H54 (cell line): ENCODE measurements at regions not wholly inside any gene's neighbourhood (a gene's known extent, or its start where the extent isn't known, plus 50 kb on each side); places are given as distances from the start of the nearest gene placed in this dataset.
A peak's percentile ranks its signal among the peaks of the same experiment; 100 is the strongest.

Experiments used
- DNase-seq: peaks from one replicate; pipeline ENCODE4 v3.0.0; 2011; ENCODE audit warnings: low spot score, mixed read lengths; ENCODE audit not compliant: insufficient read length
- FAIRE-seq: peaks from 3 replicates; lab custom pipeline; 2011; peaks lifted over from hg19 to GRCh38; lab: Jason Lieb, UNC
- POLR2A ChIP-seq: IDR thresholded peaks from 2 replicates; pipeline ENCODE4 v1.6.1; 2011; ENCODE audit warnings: low read depth, mild to moderate bottlenecking, low read length

DNA sequence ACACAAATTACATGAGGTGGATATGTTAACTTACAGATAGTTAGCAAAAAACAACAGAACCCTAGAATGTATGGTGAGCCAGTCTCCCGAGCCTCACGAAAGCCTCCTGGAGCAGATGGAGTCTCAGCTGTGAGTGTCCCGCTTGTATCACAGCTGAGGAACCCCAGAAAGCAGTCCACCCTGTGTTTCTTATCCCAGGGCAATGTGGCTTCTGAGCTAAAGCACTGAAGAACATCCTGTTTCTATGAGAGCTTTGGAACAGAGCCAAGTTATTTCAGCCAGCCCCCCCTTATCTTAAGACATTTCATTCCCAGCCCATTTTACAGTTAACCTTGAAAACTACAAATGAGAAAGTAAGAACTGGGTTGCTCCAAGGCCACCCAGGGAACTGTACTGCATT, 1220.9 kb upstream of the CDH6 start:
- no peak for DNase-seq
- no peak for TF ChIP-seq POLR2A
- FAIRE-seq = no peak

GRCh38 chr5:29963956-29964355, 1229.5 kb upstream of the CDH6 start:
- FAIRE-seq (no peak), DNase-seq (no peak)
- no peak for TF ChIP-seq POLR2A

DNA sequence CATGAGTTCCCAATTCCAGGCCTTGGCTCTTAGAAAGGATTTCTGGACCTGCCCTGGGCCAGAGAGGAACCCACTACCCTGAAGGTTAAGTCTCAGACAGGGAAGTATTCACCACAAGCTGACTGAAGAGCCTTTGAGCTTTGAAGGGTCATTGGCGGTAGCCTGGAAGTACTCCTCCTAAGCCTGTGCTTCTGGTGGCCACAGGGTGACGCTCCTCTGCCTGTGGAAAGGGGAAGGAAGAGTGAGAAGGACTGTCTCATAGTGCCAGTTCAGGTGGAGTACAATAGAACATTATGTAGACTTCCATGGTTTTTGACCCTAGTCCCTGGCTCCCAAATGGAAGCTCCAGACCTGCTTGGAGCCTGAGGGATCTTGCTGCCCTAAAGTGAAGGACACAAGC, 1233.2 kb upstream of the CDH6 start:
- no peak for TF ChIP-seq POLR2A
- no peak for DNase-seq
- no peak for FAIRE-seq

DNA sequence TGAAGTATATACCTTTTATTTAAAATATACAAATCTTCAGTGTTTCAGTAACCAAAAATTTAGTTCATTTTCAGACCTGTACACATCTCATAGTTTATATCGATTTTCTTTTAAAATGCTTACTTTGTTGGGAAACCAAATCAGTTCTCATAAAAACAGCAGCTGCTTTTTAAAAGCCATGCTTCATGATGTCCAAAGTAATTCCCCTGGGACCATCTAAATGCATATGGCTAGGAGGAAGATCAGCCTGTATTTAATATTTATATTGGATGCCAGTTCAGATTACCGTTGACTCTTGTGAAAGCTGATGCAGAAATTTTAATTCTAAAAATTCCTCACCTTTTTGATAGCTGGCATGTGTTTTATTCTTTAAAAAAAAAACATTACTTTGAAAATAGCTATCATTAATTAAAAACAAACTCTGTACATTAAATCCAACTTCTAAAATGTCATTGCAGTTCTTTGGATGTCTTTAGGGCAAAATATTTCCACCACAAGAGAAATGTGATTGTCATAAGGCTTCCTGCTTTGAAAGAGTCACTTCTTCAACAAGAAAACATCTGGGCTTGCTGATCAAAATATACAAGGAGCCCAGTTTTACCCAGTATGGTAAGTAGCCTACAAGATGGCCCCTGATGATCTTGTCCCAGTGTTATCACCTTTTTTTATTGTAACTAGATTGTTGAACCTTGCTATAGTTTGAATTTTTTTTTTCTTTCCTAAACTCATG, 1242.9 kb upstream of the CDH6 start:
- FAIRE-seq = no peak
- no peak for TF ChIP-seq POLR2A
- no peak for DNase-seq

DNA sequence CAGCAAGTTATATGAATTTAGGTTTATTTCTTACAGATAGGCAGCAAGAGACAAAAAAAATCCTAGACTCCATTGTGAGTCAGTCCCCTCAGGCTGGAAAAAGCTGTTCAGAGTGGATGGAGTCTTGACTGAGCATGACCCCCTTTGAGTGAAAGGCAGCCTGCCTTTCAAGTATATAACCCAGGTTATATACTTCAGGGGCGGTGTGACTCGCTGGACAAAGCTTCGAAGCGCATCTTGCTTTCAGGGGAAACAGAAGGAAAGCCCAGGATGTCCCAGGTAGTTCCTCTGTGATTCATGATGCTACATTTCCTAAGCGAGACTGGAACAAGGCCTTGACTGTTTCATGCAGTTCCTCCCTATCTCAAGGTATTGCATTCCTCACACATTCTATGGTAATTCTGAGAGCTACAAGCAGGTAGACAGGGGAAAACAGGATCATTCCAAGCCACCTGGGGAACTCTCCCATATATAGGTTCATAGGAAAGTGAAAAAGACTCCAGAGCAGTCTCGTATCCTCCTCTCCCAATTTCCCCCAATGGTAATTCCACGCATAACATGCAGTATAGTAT, 1244.1 kb upstream of the CDH6 start:
- no peak for TF ChIP-seq POLR2A
- DNase-seq (no peak), FAIRE-seq (no peak)

DNA sequence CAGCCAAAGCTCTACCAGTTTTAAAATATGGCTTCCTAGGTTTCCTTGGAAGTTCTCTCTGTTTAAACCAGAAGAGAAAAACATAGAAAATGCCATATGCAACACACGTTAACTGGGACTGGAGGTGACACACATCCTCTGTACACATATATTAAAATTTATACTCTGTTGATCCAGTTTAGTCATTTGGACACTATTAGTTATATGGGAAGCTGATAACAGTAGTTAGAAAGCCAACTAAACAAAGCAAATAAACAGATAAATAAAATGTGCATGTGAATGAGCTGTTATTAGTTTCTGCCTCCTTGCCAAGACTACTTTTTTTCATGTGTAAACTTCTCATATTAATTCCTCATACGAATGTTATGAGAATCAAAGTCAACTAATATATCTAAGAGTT, 1249.2 kb upstream of the CDH6 start:
- TF ChIP-seq POLR2A = no peak
- DNase-seq = no peak
- FAIRE-seq = no peak

DNA sequence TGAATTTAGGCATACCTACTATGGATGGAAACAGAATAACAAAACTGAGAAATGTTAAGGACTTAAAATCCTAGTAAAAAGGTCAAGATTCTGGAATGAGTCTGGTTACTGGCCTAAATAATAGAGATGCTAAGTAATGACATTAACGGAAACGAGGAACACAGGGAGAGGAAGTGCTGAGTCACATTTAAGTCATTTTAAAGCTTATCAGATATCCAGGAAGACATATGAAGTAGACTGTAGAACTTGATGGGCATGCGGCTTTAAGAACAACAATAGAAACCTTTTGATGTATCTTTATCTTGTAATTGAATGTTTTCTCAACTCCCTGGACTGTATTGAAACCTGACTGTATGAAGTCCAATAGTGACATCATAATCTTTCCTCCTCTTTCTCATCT, 1251.4 kb upstream of the CDH6 start:
- FAIRE-seq (no peak), DNase-seq (no peak)
- no peak for TF ChIP-seq POLR2A

DNA sequence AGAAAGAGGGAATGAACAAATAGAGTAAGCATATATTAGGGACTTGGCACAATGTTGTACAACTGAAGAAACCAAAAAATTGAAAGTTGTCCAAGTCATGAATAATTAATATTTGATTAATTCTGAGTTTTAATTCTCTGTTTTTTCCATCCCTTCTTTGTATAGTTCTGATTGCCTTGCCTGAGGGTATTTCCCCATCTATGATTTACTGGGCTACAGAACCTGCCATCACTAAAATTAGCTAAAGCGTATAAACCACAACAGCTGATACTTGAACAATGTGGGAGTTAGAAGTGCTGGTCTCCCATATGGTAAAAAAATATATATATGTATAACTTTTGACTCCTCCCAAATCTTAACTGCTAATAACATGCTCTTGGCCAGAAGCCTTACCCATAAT, 1253.5 kb upstream of the CDH6 start:
- no peak for TF ChIP-seq POLR2A
- DNase-seq (no peak), FAIRE-seq (no peak)

DNA sequence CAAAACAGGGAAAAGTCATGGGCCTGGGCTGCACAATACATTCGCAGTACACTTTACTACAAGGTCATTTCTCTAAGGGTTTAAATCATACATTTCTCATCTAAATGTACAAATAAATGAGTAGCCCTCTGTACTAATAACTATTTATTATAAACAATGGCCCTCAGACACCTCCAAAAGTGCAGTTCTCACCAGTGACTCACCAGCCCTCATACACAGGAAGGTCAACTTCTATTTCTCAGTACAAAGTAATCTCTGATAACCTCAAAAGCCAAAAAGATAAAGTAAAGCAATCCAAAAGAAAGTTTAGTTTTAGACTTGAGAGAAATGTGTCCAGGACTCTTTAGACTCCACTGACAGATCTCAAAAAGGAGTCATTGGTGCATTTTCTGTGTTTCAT, 1258.1 kb upstream of the CDH6 start:
- no peak for TF ChIP-seq POLR2A
- FAIRE-seq = no peak
- no peak for DNase-seq

DNA sequence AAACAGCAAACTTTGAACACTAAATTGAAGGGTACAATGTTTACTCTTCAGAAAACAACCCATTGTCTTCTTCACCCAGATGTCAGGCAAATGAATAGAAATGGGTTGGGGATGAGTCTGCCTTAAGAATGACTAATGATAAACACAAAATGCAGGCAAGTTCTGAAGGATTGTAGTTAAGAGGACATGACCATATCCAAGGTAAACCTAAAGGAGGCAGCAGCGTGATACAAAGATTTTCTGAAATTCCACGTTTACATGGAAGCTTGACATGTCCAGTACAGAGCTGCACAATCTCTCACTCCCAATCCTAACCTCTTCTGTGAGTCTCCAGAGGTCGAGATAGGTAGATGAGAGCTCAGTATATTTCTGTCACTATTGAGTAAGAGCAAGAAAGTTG, 1263.2 kb upstream of the CDH6 start:
- TF ChIP-seq POLR2A = no peak
- DNase-seq (no peak), FAIRE-seq (no peak)

DNA sequence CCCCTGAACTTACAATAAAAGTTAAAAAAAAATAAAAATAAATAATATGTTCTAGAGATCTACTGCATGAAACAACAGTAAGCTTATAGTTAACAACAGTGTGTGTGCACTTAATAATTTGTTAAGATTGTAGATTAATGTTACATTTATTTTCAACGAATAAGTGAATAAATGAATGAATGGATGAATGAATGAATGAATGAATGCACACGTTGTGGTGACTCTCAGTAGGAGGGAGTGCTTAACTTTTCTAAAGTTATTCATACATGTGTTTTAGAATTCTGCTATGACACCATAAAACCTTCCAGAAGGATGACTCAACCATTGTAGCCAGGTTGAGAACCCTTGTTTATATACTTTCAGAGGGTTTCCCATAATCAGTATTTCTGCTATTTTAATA, 1269.4 kb upstream of the CDH6 start:
- TF ChIP-seq POLR2A = no peak
- DNase-seq = no peak
- no peak for FAIRE-seq

DNA sequence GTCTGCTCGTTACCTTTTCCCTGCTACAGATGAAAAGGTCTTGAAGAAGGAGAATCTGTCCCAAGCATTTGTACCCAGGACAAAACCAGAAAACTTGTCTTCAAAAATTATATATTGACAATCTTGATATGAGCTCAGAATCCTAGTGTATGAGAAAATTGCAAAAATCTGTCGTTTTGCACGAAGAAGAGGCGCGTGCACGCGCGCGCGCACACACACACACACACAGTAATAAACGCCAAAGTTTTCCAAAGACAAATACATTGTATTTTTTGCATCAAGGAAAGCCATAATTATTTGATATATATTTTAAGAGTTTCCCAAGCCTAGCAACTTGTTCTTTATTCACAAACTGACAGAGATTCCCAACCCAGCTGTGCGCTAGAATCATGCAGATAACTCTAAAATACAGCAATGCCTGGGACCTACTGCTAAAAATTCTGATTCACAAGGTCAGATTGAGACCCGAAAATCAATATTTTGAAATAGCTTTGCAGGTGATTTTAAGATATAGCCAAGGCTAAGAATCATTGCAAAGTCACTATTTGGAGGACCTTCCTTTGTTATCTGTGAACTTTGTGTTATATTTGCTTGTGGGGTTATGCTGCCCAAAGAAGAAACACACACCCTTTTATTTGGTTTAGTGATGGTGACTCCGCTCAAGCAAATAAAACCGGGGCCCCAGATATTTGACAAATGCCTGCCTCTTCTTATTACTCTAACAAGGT, 1287.7 kb upstream of the CDH6 start:
- no peak for DNase-seq
- no peak for FAIRE-seq
- no peak for TF ChIP-seq POLR2A

- peak; percentile 60 for FAIRE-seq
- TF ChIP-seq POLR2A = no peak
- DNase-seq = no peak
These were observed 1290.6 kb upstream of the CDH6 start for GRCh38 chr5:29902859-29903258.

DNA sequence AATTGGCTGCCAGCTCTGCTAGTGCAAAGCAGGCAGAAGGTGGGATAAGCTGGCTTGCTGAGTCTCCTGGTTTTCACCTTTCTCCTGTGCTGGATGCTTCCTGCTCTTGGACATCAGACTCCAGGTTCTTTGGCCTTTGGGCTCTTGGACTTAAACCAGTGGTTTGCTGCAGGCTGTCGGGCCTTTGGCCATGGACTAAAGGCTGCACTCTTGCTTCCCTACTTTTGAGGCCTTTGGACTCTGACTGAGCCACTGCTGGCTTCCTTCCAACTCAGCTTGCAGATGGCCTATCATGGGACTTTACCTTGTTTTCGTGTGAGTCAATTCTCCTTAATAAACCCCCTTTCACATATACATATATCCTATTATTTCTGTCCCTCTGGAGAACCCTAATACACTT, 1293.9 kb upstream of the CDH6 start:
- TF ChIP-seq POLR2A = no peak
- FAIRE-seq = no peak
- no peak for DNase-seq
